Endodermal cell (in vitro differentiated cells): ENCODE measurements at regions not wholly inside any gene's neighbourhood (a gene's known extent, or its start where the extent isn't known, plus 50 kb on each side); places are given as distances from the start of the nearest gene placed in this dataset.

Experiments used
- DNase-seq: peaks from one replicate; pipeline ENCODE4 v3.0.0-alpha.2; 2017
- H3K27ac ChIP-seq: 2 replicates; pipeline ENCODE4 v1.5.1; 2013; ENCODE audit warnings: mild to moderate bottlenecking, low read depth, low read length, moderate library complexity
- H3K27me3 ChIP-seq: 2 replicates; pipeline ENCODE4 v1.6.1; 2013; ENCODE audit warnings: mild to moderate bottlenecking, low read length, moderate library complexity; ENCODE audit not compliant: insufficient read depth, control insufficient read depth, poor library complexity, severe bottlenecking
- H3K36me3 ChIP-seq: 2 replicates; pipeline ENCODE4 v1.7.0; 2013; ENCODE audit warnings: mild to moderate bottlenecking, low read length, moderate library complexity; ENCODE audit not compliant: control insufficient read depth, insufficient read depth
- H3K4me1 ChIP-seq: one replicate; pipeline ENCODE4 v1.7.0; 2013; ENCODE audit warnings: low read length; ENCODE audit not compliant: control insufficient read depth, insufficient read depth
- H3K4me3 ChIP-seq: 2 replicates; pipeline ENCODE4 v1.5.1; 2013; ENCODE audit warnings: mild to moderate bottlenecking, low read length, moderate library complexity
- H3K9ac ChIP-seq: 2 replicates; pipeline ENCODE4 v1.6.1; 2013; ENCODE audit warnings: mild to moderate bottlenecking, low read length, moderate library complexity; ENCODE audit not compliant: poor library complexity, severe bottlenecking; ENCODE audit errors: extremely low read depth
- H3K9me3 ChIP-seq: 2 replicates; pipeline ENCODE4 v1.6.1; 2013; ENCODE audit warnings: mild to moderate bottlenecking, low read length, moderate library complexity; ENCODE audit not compliant: control insufficient read depth
- H3K27ac Mint-ChIP-seq: 2 replicates; pipeline ENCODE4 v1.8.0; 2020; ENCODE audit warnings: mixed read lengths
- H3K27me3 Mint-ChIP-seq: 2 replicates; pipeline ENCODE4 v1.8.0; 2021; ENCODE audit warnings: mild to moderate bottlenecking, mixed read lengths; ENCODE audit not compliant: insufficient read depth
- H3K36me3 Mint-ChIP-seq: 2 replicates; pipeline ENCODE4 v1.8.0; 2020; ENCODE audit warnings: low read depth, mixed read lengths
- H3K4me1 Mint-ChIP-seq: 2 replicates; pipeline ENCODE4 v1.8.0; 2020; ENCODE audit warnings: mixed read lengths
- H3K4me3 Mint-ChIP-seq: 2 replicates; pipeline ENCODE4 v1.8.0; 2020; ENCODE audit warnings: mild to moderate bottlenecking, moderate library complexity, mixed read lengths
- H3K9me3 Mint-ChIP-seq: 2 replicates; pipeline ENCODE4 v1.8.0; 2020; ENCODE audit warnings: mild to moderate bottlenecking, mixed read lengths
- WGBS, 2 experiments: methylation state at CpG; one replicate each; pipeline versions ENCODE4 v1.1.5 to v1.1.7; 2013; ENCODE audit warnings: missing lambda C conversion rate in 2 of 2, mixed read lengths in 1 of 2; ENCODE audit not compliant: insufficient coverage in 1 of 2, insufficient read length in 1 of 2; 5-methylcytosine and 5-hydroxymethylcytosine counted together
- TF ChIP-seq, protein P1 (sequence below): fragments of 200-600 bp; sonication (generic); conservative IDR thresholded peaks from 2 replicates; pipeline ENCODE4 v1.5.0; 2021; ENCODE audit warnings: antibody characterized with exemption, mild to moderate bottlenecking

DNA sequence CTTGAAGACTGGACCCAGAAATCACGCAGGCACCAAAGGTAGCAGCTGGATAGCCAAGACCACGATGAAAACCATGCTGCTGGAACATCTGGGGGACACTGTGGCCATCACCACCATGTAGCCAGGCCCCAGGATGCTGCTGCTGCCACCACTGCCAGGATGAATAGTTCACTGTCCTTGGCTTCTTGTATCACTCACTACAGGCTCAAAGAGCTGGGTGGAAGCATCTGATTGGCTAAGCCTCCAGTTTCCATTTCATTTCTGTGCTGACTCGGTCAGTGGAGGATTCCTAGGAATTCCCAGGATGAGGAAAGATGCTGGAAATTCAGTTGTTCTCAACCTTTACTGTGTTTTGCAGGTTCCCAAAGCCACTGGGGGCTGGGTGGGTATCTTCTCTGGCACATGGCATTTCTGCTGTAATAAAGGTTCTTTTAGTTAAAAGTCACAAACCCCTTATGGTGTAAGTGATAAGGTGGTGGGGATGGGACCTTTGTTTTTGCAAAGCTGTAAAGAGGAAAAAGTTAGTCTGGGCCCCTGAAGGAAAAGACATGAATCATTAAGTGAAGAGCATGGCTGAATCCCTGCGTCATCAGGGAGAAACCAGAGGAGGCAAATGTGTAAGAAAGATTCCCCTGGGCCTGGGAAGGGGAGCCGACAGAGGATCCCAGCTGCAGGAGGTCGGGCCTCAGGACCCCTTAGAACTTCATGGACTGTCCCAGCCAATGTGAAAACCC lies 57.7 kb upstream of the SMOX start:
- H3K4me1 ChIP-seq: no peaks in the 10 kb centered on the region
- no peak overlapping the region for H3K27ac Mint-ChIP-seq
- no peak overlapping the region for H3K9ac ChIP-seq
- DNase-seq: no peak
- no peaks in the 10 kb centered on the region for H3K27me3 ChIP-seq
- peaks cover 13% of the 10 kb centered on the region for H3K9me3 Mint-ChIP-seq
- no peaks in the 10 kb centered on the region for H3K36me3 Mint-ChIP-seq
- peaks cover 16% of the 10 kb centered on the region for H3K9me3 ChIP-seq
- peaks cover 10% of the 10 kb centered on the region for H3K27me3 Mint-ChIP-seq
- no peaks in the 10 kb centered on the region for H3K36me3 ChIP-seq
- H3K4me3 ChIP-seq: no peak overlapping the region
- peaks cover 12% of the 10 kb centered on the region for H3K4me1 Mint-ChIP-seq
- WGBS, 2 experiments: 90% methylated on average over 6 of the region's 6 CpGs
- TF ChIP-seq, protein P1, sequence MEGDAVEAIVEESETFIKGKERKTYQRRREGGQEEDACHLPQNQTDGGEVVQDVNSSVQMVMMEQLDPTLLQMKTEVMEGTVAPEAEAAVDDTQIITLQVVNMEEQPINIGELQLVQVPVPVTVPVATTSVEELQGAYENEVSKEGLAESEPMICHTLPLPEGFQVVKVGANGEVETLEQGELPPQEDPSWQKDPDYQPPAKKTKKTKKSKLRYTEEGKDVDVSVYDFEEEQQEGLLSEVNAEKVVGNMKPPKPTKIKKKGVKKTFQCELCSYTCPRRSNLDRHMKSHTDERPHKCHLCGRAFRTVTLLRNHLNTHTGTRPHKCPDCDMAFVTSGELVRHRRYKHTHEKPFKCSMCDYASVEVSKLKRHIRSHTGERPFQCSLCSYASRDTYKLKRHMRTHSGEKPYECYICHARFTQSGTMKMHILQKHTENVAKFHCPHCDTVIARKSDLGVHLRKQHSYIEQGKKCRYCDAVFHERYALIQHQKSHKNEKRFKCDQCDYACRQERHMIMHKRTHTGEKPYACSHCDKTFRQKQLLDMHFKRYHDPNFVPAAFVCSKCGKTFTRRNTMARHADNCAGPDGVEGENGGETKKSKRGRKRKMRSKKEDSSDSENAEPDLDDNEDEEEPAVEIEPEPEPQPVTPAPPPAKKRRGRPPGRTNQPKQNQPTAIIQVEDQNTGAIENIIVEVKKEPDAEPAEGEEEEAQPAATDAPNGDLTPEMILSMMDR: no peak
- no peak overlapping the region for H3K27ac ChIP-seq
- no peak overlapping the region for H3K4me3 Mint-ChIP-seq

DNA sequence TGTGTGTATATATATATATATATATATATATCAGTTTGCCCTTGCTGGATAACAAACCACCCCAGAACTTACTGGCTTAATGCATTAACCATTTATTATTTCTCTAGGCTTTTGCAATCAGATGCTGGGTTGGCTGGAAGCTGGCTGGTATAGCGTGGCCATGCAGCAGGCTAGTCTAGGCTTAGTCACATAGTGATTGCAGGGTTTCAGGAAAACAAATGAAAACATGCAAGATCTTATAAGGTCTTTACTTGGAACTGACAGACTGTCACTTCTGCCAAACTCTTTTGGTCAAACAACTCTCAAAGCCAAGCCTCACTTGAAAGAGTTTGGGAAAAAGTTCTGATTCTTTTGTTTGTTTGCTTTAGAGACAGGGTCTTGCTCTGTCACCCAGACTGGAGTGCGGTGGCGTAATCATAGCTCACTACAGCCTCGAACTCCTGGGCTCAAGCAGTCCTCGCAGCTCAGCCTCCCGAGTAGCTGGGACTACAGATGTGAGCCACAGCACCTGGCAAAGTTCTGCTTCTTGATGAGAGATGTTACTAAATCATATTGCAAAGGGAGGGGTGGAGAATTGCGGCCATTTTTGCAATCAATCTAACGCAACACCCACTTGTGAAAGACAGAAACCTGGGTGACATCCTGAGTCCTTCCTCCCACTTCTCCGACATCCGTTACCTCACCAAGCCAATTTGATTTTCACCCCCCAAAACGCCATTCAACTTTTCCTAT lies 58.7 kb upstream of the SMOX start:
- DNase-seq: no peak
- Histone ChIP-seq H3K9ac (no peak overlapping the region), H3K9me3 (peaks cover 8% of the 10 kb centered on the region), H3K36me3 (no peaks in the 10 kb centered on the region), H3K4me3 (no peak overlapping the region), H3K27ac (no peak overlapping the region), H3K27me3 (no peaks in the 10 kb centered on the region), H3K4me1 (no peaks in the 10 kb centered on the region)
- Mint-ChIP-seq H3K36me3 (no peaks in the 10 kb centered on the region), H3K4me3 (no peak overlapping the region), H3K27ac (no peak overlapping the region), H3K9me3 (peaks cover 5% of the 10 kb centered on the region), H3K27me3 (peaks cover 12% of the 10 kb centered on the region), H3K4me1 (peaks cover 17% of the 10 kb centered on the region)
- TF ChIP-seq, protein P1: no peak
- 88 to 92% methylated on average over 10 to 11 of the region's 11 CpGs for WGBS, 2 experiments

DNA sequence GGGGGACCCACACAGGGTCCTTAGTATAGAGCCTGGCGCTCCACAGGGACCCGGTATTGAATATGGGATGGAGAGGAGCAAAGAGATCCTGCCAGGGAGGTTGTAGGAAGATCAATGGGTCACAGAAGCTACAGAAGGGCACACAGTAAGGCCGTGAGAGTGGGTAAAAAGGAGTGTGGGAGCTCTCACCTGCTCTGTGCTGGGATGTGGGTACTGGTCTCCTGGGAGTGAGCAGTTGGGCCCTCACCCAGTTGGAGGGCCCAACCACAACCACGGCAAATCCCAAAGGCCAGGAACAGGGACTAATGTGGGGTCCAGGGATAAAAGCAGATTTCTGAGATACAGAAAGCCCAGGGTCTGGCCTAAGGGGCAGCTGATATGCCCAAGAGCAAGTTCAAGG lies 59.9 kb upstream of the SMOX start:
- H3K36me3 Mint-ChIP-seq: no peaks in the 10 kb centered on the region
- H3K36me3 ChIP-seq: no peaks in the 10 kb centered on the region
- peaks cover 18% of the 10 kb centered on the region for H3K4me1 Mint-ChIP-seq
- 93 to 100% methylated on average over 3 to 4 of the region's 4 CpGs for WGBS, 2 experiments
- no peak overlapping the region for H3K27ac ChIP-seq
- TF ChIP-seq, protein P1: no peak
- H3K9ac ChIP-seq: no peak overlapping the region
- H3K9me3 Mint-ChIP-seq: no peaks in the 10 kb centered on the region
- peaks cover 18% of the 10 kb centered on the region for H3K27me3 Mint-ChIP-seq
- no peak overlapping the region for H3K4me3 Mint-ChIP-seq
- H3K4me3 ChIP-seq: no peak overlapping the region
- H3K27ac Mint-ChIP-seq: no peak overlapping the region
- no peaks in the 10 kb centered on the region for H3K27me3 ChIP-seq
- H3K9me3 ChIP-seq: peaks cover 7% of the 10 kb centered on the region
- no peak for DNase-seq
- H3K4me1 ChIP-seq: no peaks in the 10 kb centered on the region
